Neural crest cell (in vitro differentiated cells): ENCODE measurements at regions not wholly inside any gene's neighbourhood (a gene's known extent, or its start where the extent isn't known, plus 50 kb on each side); places are given as distances from the start of the nearest gene placed in this dataset.
A peak's percentile ranks its signal among the peaks of the same experiment; 100 is the strongest.

Source experiments
- DNase-seq: peaks from one replicate; pipeline ENCODE4 v3.0.0; 2021; ENCODE audit warnings: low read depth, mixed read lengths, low spot score
- H3K27ac Mint-ChIP-seq: one replicate; pipeline ENCODE4 v1.8.0; 2021; ENCODE audit warnings: mild to moderate bottlenecking, mixed read lengths; ENCODE audit not compliant: unreplicated experiment
- H3K27me3 Mint-ChIP-seq: 2 replicates; pipeline ENCODE4 v1.8.0; 2021; ENCODE audit warnings: low read depth, mild to moderate bottlenecking, mixed read lengths
- H3K36me3 Mint-ChIP-seq: 2 replicates; pipeline ENCODE4 v1.8.0; 2021; ENCODE audit warnings: low read depth, mild to moderate bottlenecking, mixed read lengths
- H3K4me1 Mint-ChIP-seq: 2 replicates; pipeline ENCODE4 v1.8.0; 2021; ENCODE audit warnings: mixed read lengths
- H3K4me3 Mint-ChIP-seq: one replicate; pipeline ENCODE4 v1.8.0; 2021; ENCODE audit warnings: mild to moderate bottlenecking, mixed read lengths
- H3K9me3 Mint-ChIP-seq: 2 replicates; pipeline ENCODE4 v1.8.0; 2021; ENCODE audit warnings: mixed read lengths
- TF ChIP-seq, protein P1 (sequence below): fragments of 200-600 bp; sonication (generic); conservative IDR thresholded peaks from 2 replicates; pipeline ENCODE4 v1.5.0; 2021; ENCODE audit warnings: antibody characterized with exemption, mild to moderate bottlenecking

DNA sequence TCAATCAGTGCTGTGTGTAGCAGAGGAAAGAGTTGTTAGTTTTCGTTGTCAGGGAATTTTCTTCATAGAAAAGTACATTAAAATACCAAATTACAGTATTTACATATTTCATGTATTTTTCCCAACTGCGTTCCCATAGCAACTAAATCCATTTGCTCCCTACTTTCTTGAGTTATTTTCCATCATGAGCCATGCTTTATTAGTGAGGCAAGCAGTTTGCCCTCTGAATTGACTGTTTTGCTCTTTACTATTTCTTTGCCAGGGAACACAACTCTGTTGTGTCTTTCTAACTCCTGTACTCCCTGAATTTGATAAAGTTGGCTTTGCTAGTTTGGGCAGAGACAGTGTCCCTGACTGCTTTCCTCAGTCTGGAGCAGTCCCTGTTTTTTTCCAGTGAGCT, 276.2 kb upstream of the SLC30A5 start:
- Mint-ChIP-seq H3K27me3 (no peaks in the 10 kb centered on the region), H3K4me3 (no peak overlapping the region), H3K4me1 (peaks cover 16% of the 10 kb centered on the region), H3K36me3 (peaks cover 2% of the 10 kb centered on the region), H3K9me3 (peaks cover 7% of the 10 kb centered on the region), H3K27ac (no peak overlapping the region)
- DNase-seq = no peak
- TF ChIP-seq, protein P1, sequence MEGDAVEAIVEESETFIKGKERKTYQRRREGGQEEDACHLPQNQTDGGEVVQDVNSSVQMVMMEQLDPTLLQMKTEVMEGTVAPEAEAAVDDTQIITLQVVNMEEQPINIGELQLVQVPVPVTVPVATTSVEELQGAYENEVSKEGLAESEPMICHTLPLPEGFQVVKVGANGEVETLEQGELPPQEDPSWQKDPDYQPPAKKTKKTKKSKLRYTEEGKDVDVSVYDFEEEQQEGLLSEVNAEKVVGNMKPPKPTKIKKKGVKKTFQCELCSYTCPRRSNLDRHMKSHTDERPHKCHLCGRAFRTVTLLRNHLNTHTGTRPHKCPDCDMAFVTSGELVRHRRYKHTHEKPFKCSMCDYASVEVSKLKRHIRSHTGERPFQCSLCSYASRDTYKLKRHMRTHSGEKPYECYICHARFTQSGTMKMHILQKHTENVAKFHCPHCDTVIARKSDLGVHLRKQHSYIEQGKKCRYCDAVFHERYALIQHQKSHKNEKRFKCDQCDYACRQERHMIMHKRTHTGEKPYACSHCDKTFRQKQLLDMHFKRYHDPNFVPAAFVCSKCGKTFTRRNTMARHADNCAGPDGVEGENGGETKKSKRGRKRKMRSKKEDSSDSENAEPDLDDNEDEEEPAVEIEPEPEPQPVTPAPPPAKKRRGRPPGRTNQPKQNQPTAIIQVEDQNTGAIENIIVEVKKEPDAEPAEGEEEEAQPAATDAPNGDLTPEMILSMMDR = no peak

DNA sequence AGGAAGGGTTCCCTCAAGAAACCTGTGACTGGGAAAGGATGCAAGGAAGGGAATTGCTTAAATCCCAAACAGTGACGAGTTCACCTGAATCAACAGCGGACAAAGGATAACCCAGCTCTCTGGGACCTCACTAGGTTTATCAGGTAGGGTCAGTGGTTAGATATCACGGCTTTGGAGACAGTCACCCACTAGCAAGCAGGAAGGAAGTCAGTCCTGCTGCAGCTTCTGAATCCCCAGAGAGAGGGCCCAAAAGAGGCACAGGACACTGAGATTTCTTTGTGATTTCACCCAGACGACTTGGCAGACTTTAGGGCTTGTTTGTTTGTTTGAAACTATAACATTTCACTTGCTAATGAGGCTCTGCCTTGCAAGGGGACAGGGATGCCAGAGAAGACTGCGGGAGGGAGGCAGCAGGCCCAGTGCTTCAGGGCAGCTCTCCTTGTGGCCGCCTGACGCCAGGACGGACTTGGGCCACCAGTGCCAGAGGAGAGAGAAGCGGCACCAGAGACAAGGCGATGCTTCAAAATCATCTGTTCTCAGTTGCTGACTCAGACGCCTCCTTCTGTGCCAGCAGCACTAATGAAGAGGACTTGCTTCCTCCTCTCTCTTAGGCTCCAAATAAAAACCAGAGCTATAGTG, 275.6 kb upstream of the SLC30A5 start:
- peaks cover 7% of the 10 kb centered on the region for H3K9me3 Mint-ChIP-seq
- peaks cover 2% of the 10 kb centered on the region for H3K36me3 Mint-ChIP-seq
- TF ChIP-seq, protein P1 = no peak
- H3K4me3 Mint-ChIP-seq = no peak overlapping the region
- DNase-seq = no peak
- H3K27ac Mint-ChIP-seq = peak overlapping the region; percentile 57
- peaks cover 21% of the 10 kb centered on the region for H3K4me1 Mint-ChIP-seq
- H3K27me3 Mint-ChIP-seq = no peaks in the 10 kb centered on the region

DNA sequence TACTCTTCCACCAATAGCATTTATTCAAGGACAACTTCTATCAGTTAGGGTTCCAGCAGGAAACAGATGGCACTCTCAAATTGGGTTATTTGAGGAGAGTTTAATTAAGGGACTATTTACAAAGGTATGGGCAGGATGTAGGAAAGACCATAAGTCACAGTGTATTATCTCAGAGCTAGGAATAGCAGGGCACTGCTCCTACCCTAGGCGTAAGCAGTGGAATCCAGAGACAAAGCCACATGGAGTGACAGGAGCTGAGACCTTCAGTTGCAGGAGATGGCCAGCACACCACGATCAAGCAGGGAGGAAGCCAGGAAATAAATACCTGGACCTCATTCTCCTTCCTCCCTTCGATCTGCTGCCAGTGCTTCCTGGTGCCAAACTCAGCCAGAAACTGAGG, 274.9 kb upstream of the SLC30A5 start:
- peaks cover 3% of the 10 kb centered on the region for H3K9me3 Mint-ChIP-seq
- TF ChIP-seq, protein P1 = no peak
- no peak for DNase-seq

DNA sequence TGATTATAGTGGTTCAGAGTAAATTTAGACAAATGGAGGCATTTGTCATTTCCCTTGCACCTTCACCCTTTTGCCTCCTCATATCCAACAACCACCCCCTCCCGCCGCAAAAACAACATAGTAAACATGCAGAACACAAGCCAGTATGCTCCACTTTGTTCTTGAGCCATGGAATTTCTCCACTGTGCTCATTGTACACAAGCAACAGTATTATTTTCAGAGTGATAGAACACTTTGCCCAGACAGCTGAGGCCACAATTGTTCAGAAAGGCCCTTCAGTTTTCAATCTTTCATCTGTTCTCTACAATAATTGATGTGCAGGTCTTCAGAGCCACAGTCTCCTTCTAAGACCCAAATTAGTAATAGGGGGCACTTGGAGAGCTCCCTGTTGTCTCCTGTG, 272.8 kb upstream of the SLC30A5 start:
- no peak overlapping the region for H3K27ac Mint-ChIP-seq
- no peaks in the 10 kb centered on the region for H3K27me3 Mint-ChIP-seq
- DNase-seq = no peak
- H3K4me1 Mint-ChIP-seq = peaks cover 24% of the 10 kb centered on the region
- no peak overlapping the region for H3K4me3 Mint-ChIP-seq
- no peaks in the 10 kb centered on the region for H3K36me3 Mint-ChIP-seq
- H3K9me3 Mint-ChIP-seq = no peaks in the 10 kb centered on the region
- TF ChIP-seq, protein P1 = no peak

More for the DNA sequence above, 274.9 kb upstream of the SLC30A5 start:
- no peak overlapping the region for H3K4me3 Mint-ChIP-seq
- peaks cover 24% of the 10 kb centered on the region for H3K4me1 Mint-ChIP-seq
- no peak overlapping the region for H3K27ac Mint-ChIP-seq
- H3K27me3 Mint-ChIP-seq = no peaks in the 10 kb centered on the region
- peaks cover 2% of the 10 kb centered on the region for H3K36me3 Mint-ChIP-seq

DNA sequence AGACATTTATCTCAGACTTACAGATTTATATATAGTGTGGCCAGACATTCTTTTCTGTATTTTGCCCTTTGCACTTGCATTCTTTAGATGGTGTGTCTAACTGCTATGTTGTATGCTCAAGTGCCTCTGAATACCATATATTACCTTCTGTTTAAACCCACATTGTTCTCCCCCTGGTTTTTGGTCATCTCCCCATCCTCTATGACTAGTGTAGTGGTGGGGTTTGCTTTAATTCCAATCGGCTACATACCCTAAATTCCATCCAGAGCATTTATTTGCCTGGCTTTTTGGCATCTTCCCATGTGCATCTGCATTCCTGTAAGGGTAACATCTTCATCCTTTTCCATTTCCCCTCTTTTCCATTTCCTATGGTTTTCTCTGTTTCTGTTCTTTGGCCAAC, 271.0 kb upstream of the SLC30A5 start:
- no peak overlapping the region for H3K4me3 Mint-ChIP-seq
- no peaks in the 10 kb centered on the region for H3K36me3 Mint-ChIP-seq
- DNase-seq = no peak
- no peaks in the 10 kb centered on the region for H3K27me3 Mint-ChIP-seq
- H3K9me3 Mint-ChIP-seq = no peaks in the 10 kb centered on the region
- TF ChIP-seq, protein P1 = no peak
- H3K27ac Mint-ChIP-seq = no peak overlapping the region
- peaks cover 24% of the 10 kb centered on the region for H3K4me1 Mint-ChIP-seq
